Osteoblast (primary cell): ENCODE measurements at regions not wholly inside any gene's neighbourhood (a gene's known extent, or its start where the extent isn't known, plus 50 kb on each side); places are given as distances from the start of the nearest gene placed in this dataset.

Experiments used
- DNase-seq: peaks from one replicate; pipeline ENCODE4 v3.0.0; 2011; ENCODE audit warnings: low spot score, mixed read lengths; ENCODE audit not compliant: insufficient read length; ENCODE audit errors: missing footprints
- H2AFZ ChIP-seq: 2 replicates; pipeline ENCODE4 v1.6.0; 2011; ENCODE audit warnings: mild to moderate bottlenecking, low read length
- H3K27ac ChIP-seq: 2 replicates; pipeline ENCODE4 v1.5.1; 2011; ENCODE audit warnings: mild to moderate bottlenecking, low read depth, low read length, moderate library complexity
- H3K27me3 ChIP-seq: 2 replicates; pipeline ENCODE4 v1.6.0; 2012; ENCODE audit warnings: mild to moderate bottlenecking, control low read depth, inconsistent platforms, low read length, moderate library complexity; ENCODE audit not compliant: insufficient read depth
- H3K36me3 ChIP-seq: 2 replicates; pipeline ENCODE4 v1.5.1; 2011; ENCODE audit warnings: mild to moderate bottlenecking, low read length, control low read depth, moderate library complexity; ENCODE audit not compliant: insufficient read depth
- H3K4me1 ChIP-seq: 2 replicates; pipeline ENCODE4 v1.5.1; 2011; ENCODE audit warnings: mild to moderate bottlenecking, low read length, control low read depth, moderate library complexity; ENCODE audit not compliant: insufficient read depth
- H3K4me2 ChIP-seq: 2 replicates; pipeline ENCODE4 v1.6.0; 2011; ENCODE audit warnings: mild to moderate bottlenecking, low read length; ENCODE audit not compliant: insufficient read depth
- H3K4me3 ChIP-seq: fragments of 200-600 bp; sonication (generic); 3 replicates; pipeline ENCODE4 v1.5.1; 2012; ENCODE audit warnings: mild to moderate bottlenecking, low read length, inconsistent platforms; ENCODE audit not compliant: insufficient read depth
- H3K79me2 ChIP-seq: 2 replicates; pipeline ENCODE4 v1.6.0; 2012; ENCODE audit warnings: mild to moderate bottlenecking, low read length, control low read depth, inconsistent platforms; ENCODE audit not compliant: insufficient read depth
- H3K9me3 ChIP-seq: 2 replicates; pipeline ENCODE4 v1.5.1; 2011; ENCODE audit warnings: low read depth, low read length, control low read depth
- H4K20me1 ChIP-seq: 2 replicates; pipeline ENCODE4 v1.6.0; 2012; ENCODE audit warnings: mild to moderate bottlenecking, low read length, control low read depth; ENCODE audit not compliant: insufficient read depth
- CTCF ChIP-seq: IDR thresholded peaks from 2 replicates; pipeline ENCODE4 v1.5.1; 2011; ENCODE audit warnings: mild to moderate bottlenecking, low read depth, low read length, moderate library complexity; ENCODE audit errors: extremely low read depth

GRCh38 chr4:127084666-127085065 lies 548.1 kb upstream of the INTU start:
- TF ChIP-seq CTCF, result no peak
- H2AFZ ChIP-seq, result no peak overlapping the region
- H3K4me3 ChIP-seq, result no peak overlapping the region
- DNase-seq, result no peak
- no peaks in the 10 kb centered on the region for H4K20me1 ChIP-seq
- H3K9me3 ChIP-seq, result no peaks in the 10 kb centered on the region
- H3K4me2 ChIP-seq, result no peak overlapping the region
- H3K27me3 ChIP-seq, result no peaks in the 10 kb centered on the region
- no peaks in the 10 kb centered on the region for H3K4me1 ChIP-seq
- H3K27ac ChIP-seq, result no peak overlapping the region
- H3K36me3 ChIP-seq, result no peaks in the 10 kb centered on the region
- H3K79me2 ChIP-seq, result no peaks in the 10 kb centered on the region

- no peak overlapping the region for H3K27ac ChIP-seq
- H4K20me1 ChIP-seq, result no peaks in the 10 kb centered on the region
- no peaks in the 10 kb centered on the region for H3K36me3 ChIP-seq
- no peak overlapping the region for H3K4me3 ChIP-seq
- no peak for TF ChIP-seq CTCF
- no peaks in the 10 kb centered on the region for H3K9me3 ChIP-seq
- no peak overlapping the region for H3K4me2 ChIP-seq
- no peaks in the 10 kb centered on the region for H3K4me1 ChIP-seq
- no peak overlapping the region for H2AFZ ChIP-seq
- no peak for DNase-seq
- H3K27me3 ChIP-seq, result no peaks in the 10 kb centered on the region
- no peaks in the 10 kb centered on the region for H3K79me2 ChIP-seq
Observed at GRCh38 chr4:127097061-127097460, 535.7 kb upstream of the INTU start.

DNA sequence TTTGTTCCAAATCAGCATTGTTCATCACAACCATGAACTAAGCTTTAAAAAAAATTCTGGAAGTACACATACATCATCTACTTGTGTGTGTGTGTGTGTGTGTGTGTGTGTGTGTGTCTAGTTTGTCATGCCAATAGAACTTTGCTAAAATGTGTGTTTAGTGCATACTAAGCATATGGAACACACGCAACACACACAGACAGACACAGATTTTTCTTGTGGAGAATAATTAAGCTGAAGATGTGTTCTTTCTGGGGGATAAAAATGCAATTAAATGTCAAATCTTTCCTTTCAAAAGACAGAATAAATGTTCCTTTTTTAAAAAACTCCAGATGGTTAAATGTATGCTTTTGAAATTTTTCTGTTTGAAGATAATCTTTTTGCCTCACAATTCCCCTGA lies 530.4 kb upstream of the INTU start:
- Histone ChIP-seq H3K4me1 (no peaks in the 10 kb centered on the region), H2AFZ (no peak overlapping the region), H3K4me2 (no peak overlapping the region), H3K9me3 (no peaks in the 10 kb centered on the region), H3K79me2 (no peaks in the 10 kb centered on the region), H3K4me3 (no peak overlapping the region), H3K36me3 (no peaks in the 10 kb centered on the region), H3K27me3 (no peaks in the 10 kb centered on the region), H4K20me1 (no peaks in the 10 kb centered on the region), H3K27ac (no peak overlapping the region)
- no peak for DNase-seq
- no peak for TF ChIP-seq CTCF

DNA sequence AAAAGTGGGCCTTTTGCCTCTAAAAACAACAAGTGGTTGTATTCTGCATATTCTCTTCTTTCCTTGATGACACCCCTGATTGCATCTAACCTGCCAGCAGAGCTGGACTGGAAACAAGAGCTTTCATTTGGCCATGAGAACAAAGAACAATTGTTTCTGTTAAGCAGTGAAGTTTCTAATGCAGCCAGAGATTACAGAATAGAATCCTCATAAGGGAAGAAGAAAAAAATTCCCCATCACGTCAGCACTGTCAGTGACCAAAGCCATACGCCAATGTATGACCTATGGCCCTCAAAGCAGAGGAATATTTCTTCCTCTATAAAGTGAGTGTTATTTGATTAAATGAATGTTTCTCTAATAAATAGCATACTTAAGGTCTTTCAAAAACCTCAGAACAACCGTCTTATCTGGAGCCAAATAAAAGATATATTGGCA lies 529.1 kb upstream of the INTU start:
- DNase-seq, result no peak
- Histone ChIP-seq H4K20me1 (no peaks in the 10 kb centered on the region), H3K4me1 (no peaks in the 10 kb centered on the region), H3K4me3 (no peak overlapping the region), H3K79me2 (no peaks in the 10 kb centered on the region), H3K27me3 (no peaks in the 10 kb centered on the region), H3K9me3 (no peaks in the 10 kb centered on the region), H3K27ac (no peak overlapping the region), H3K4me2 (no peak overlapping the region), H3K36me3 (no peaks in the 10 kb centered on the region), H2AFZ (no peak overlapping the region)
- TF ChIP-seq CTCF, result no peak
